Activated effector memory CD4-positive, alpha-beta T cell treated with anti-CD3 and anti-CD28 coated beads, Interleukin-2, amount 50 U/mL, for 16 hours (primary cell): ENCODE measurements at regions not wholly inside any gene's neighbourhood (a gene's known extent, or its start where the extent isn't known, plus 50 kb on each side); places are given as distances from the start of the nearest gene placed in this dataset.
"Not testable (repeated sequence)": the region's sequence is repeated elsewhere in the genome, so short reads cannot be mapped to it uniquely, and the experiment has no call there.

Experiments
- DNase-seq: peaks from one replicate; pipeline ENCODE4 v3.0.0-alpha.2; 2020

DNA sequence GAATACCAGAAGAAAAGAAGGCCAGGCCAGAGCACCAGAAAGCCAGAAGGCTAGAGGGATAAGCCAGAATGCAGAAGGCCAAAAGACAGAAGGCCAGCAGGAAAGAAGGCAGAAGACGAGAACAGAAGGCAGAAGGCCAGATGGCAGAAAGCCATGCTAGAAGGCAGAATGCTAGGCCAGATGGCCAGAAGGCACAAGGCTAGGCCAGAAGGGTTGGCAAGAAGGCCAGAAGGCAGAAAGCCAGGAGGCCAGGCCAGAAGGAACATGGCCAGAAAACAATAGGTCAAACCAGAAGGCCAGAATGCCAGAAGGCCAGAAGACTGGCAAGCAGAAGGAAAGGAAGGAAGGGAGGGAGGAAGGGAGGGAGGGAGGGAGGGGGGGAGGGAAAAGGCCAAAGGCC is 188.8 kb downstream of the TUBA3C start:
- DNase-seq, result no peak

DNA sequence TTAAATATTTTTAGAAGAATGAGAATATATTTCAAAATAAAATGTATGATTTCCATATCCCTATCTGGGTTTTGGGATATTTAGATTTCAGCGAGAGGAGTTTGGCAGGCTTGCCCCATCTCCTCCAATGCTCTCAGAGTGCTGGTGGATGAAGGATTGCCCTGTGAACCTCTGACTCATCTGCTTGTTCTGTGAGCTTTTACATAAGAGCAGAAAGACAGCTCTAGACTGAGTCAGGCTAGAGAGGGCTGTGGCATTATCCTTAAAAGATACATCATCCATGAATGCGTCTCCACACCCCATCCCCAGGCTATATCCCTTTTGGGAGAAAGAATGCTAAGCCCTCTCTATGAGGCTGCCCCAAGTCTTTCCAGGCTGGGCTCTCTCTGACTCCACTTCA is 190.6 kb downstream of the TUBA3C start:
- no peak for DNase-seq

DNA sequence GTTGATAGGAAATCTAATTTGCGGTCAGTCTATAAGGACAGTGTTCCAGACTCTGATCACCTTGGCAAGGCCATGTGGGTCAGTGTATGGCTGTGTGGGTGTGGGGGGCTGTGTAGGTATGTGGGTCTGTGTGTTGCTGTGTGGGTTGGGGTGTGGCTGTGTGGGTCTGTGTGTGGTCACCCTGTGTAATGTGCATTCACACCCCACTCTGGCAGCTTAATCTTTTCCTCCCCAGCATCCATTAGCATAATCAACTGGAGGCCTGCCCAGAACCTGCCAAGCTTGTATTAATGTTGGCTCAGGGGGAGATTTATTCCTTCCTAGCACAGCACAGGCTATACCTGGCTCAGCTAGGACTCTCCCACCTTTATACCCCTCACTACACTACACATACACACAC is 203.2 kb downstream of the TUBA3C start:
- DNase-seq, result no peak

DNA sequence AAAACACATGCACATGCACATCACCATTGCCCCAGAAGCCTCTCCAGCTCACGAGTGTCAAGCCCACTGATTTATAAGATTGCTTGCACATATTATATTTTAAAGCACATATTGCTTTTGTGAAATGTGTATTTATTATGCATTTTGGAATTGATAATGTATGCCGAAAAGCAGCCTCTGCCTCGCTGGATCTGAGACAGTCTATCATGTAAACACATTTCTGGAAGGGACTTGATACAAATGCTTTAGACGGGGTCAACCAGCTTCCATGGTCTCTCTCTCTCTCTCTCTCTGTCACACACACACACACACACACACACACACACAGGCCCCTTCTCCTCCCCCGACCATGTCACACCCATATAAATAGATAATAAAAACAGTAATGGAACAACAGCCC is 203.8 kb downstream of the TUBA3C start:
- no peak for DNase-seq

DNA sequence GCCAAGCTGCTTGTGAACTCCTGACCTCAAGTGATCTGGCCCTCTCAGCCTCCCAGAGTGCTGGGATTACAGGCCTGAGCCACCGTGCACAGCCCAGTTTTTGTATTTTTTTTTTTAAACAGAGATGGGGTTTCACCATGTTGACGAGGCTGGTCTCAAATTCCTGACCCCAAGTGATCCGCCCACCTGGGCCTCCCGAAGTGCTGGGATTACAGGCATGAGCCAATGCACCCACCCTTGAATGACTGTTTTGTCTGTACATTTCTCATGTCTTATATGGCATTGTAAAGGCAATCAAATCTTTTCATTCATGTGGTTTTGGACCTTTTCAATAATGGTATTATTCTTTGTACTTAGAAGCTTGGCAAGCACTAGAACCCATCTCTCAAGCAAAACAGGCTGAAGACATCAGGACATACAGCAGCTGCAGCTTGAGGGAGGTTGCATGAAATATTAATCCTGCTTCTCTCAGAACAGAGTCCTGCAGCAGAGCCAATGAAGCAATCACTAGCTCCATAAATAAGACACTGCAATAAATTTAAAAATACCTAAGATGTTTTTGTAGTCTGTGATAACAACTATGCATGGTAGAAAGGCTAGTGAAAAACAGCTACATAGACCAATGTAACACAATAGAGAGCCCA is 209.9 kb downstream of the TUBA3C start:
- no peak for DNase-seq

DNA sequence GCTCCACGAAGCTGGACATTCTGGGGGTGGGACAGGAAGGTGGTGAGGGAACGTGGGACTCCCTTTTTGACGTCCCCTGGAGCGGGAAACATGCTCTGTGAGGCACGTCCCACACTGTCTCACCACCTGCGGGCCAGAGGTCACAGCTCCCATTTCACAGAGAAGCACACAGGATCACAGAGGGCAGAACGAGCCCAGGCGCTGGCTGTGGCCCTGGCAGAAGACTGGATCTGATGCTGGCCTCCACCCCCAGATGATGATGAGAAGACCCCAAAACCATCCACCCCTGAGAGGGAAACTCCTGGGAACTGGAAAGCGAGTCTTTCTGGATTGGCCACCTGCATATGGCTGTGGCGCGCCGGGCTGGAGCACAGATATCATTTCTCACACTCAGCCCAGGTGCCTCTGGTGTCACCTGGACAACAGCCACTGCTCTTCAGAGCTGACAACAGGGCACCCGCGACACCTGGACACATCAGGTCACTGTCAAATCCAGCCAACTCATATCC is 216.2 kb downstream of the TUBA3C start:
- no peak for DNase-seq

DNA sequence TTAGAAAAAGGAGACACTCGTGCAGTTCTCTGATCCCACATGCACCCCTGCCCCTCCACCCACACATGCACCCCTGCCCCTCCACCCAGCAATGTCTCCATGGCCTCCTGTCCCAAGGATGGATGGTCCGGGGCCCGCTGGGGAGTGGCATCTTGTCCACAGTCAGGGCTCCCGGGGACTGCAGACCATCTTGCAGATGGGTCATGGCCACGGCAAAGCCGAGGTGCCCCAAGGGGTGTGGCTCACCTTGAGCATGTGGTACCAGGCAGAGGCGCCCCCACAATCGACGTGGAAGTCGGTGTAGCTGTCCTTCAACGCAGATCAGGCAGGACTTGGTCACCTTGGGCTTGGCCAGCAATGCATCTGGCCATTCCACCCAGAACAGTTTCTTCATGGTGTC is 216.7 kb downstream of the TUBA3C start:
- DNase-seq, result no peak

DNA sequence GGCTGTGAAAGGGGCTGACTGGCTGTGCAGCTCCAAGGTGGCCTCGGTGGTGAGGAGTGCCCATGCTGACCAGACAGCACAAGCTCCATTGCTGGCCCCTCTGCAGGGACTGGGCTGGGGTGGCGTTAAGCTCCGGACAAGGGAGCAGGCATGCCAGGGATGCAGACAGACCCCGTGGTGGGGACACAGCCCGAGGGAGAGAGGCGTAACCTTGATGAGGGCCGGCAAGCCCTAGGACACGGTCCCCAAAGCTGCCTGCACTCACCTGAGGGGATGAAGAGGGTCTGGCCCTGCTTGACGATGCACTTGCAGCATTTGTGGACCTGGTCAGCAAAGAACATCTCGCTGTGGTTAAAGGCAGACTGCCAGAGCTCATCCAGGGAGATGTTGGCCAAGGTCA is 217.9 kb downstream of the TUBA3C start:
- DNase-seq, result not testable (repeated sequence)

DNA sequence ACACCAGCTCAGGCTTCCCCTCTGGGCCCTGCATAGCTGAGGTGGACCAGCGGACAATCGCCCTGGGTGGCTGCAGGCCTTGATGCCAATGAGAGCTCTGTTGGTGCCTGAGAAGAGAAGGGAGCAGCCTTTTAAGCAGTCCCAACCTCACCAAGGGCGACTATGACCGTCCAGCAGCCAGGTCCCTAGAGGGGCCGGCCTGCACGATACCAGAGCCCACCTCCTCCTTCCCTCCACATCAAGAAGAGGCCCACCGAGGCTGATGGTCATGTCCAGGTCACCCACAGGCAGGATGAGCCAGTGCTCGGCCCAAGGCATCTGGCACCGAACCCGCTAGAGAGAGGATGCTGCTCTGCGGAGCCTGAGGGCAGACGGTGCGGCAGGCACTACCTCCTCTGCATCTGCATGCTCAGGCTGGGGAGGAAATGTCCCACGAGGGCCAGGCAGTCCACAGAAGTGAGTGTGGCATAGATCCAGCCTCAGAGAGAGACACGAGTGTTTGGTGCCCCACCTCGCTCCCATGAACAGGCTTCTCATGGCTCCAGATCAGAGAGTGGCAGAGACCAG is 219.4 kb downstream of the TUBA3C start:
- no peak for DNase-seq

DNA sequence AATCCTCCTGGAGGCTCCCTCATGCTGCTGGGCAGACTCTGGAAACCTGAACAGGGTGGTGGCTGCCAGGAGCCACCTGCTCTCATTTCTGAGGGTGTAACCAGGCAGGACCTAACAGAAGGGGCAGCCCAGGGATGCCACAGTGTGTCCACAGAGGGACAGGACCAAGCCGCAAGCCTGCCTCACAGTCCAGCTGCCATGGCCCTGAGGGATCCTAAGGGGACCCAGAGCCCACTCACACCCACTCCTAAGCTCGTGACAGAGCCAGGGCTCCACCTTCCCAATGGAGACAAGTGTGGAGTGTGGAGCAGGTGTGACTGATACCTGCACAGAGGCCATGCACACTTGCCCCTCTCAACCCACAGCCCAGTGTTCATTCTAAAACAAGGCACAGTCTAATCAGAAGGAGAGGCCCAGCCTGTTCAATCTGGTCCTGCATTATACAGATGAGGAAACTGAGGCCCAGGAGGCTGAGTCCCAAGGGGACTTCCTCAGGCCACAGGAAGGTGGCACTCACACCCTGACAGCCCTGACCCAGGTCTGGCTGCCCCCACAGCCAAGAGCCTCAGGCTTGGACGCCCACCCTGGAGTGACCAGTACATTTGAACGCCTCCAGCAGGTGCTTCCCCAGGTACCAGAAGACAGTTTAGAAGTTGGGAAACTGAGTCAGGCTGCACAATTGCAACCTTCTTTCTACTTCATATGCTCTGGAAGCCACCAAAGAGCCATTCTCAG is 220.1 kb downstream of the TUBA3C start:
- no peak for DNase-seq

DNA sequence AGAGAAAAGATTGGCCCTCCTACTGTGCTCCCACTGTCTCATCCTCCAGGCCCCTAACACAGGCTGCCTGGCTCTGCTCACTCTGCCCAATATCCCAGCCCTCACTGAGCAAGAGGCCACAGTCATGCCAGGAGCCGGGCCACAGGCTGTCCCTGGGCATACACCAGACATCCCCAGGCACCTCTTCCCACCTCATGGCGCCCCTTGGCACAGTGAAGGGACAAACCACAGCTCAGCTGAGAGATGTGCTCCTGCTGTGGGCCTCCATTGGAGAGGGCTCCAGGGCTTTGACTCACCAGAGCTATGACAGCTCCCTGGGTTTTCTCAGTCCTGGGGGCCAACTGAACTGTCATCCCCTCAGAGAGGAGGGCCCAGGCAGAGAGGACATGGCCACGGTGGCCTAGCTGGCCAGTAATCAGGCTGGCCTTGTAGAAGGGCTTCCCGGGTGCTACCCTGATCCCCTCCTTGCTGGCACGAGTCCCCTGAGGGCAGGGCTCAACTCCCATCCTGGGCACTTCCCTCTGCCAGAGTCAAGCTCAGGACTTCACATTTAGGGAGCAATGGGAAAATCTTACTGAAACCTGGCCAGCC is 220.9 kb downstream of the TUBA3C start:
- no peak for DNase-seq

DNA sequence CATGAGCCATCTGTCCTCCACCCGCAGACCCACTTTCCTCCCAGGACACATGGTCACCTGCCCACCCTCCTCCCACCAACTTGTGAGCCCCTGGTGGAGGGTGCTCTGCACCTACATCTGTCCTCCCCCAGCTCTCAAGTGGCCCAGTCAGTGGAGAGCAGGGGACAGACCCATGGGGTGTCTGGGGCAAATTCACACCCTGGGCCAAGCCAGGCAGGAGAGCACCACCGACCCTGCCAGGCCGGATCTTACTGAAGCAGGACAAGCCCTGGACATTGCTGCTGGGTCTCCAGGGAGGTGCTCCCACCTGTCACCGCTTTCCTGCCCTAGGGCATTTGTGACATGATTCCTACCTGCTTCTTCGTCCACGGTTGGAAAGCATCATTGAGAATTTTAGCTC is 221.6 kb downstream of the TUBA3C start:
- no peak for DNase-seq

DNA sequence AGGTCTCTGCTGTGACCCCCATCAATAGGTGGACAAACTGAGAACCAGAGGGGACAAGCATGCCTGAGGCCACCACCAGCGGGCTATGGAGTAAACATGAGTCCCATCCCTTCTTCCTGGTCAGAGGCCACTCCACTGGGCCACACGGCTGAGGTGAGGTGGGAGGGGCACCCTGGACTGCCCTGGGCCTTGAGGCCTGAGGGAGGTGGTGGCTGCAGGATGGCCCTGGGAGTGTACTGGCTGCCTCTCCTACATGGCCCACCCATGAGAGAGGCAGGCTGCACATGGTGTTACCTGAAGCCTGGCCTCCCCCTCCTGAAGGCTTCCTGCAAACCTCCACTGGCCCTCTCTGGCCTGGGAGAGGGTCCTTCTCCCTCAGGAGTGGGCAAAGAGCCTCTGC is 222.4 kb downstream of the TUBA3C start:
- DNase-seq, result no peak

DNA sequence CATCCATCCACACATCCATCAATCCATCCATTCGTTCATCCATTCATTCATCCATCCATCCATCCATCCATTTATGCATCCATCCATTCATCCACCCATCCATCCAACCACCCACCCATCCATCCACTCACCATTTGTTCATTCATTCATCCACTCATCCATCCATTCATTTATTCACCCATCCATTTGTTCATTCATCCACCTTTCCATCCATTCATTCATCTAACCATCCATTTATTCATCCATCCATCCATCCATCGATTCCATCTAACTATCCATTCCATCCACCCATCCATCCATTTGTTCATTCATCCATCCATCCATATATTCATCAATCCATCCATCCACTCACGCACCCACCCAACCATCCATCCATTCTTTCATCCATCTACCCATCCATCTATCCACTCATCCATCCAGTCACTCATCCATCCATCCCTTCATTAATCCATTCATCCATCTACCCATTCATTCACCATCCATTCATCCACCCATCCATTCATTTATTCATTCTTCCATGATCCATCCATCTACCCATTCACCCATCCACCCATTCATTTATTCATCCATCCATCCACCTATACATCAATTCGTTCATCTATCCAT is 225.0 kb downstream of the TUBA3C start:
- no peak for DNase-seq

DNA sequence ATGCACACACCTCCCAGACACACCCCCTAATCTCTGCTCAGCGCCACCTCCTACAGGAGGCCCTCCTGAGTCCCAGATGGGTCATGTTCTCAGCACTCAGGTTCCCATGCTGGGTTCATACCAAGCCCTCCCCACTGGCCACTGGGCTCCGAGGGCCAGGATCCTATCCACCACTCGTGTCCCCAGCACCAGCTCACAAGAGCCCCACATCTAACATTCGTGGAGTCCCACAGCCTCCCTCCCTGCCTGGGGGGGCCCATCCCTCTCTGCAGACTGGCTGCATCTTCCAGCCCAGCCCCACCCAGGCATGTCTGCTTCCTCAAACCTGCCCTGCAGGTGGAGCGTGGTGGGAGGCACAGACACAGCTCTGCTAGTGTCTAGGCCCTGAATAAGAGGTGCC is 227.4 kb downstream of the TUBA3C start:
- DNase-seq, result no peak

DNA sequence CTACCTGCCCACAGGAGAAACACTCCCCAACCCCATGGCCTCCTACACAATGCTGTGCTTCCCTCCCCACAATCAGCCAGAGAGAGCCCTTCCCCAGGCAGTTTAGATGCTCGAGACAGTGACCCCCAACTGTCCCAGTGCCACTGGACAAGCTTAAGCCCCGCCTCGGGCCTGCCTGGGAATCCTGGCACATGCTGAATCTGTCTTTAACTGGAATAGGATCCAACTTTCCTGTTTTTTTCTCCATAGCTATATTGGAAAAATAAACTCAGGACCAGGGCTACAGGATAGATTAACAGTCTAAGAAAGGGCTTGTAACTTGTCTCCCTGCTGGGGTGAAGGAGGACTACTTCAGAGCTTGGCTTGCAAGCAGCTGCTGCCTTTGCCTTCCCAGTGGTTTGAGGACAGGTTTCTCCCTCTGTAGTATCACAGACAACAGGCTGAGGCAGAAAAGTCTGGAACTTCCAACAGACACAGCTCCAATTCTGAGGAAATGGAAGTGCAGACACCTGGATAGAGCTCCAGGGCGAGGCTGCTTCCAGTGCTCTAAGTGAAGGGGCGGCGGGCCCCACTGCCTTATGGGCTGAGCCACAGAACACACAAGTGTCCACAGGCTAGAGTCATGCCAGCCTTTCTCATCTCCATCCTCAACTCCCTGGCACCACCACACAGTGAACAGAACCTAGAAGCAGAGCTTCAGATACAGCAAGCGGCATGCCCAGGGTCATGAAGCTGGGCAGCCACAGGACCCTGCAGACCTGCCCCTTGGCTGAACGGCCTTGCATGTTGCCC is 228.3 kb downstream of the TUBA3C start:
- DNase-seq, result no peak

DNA sequence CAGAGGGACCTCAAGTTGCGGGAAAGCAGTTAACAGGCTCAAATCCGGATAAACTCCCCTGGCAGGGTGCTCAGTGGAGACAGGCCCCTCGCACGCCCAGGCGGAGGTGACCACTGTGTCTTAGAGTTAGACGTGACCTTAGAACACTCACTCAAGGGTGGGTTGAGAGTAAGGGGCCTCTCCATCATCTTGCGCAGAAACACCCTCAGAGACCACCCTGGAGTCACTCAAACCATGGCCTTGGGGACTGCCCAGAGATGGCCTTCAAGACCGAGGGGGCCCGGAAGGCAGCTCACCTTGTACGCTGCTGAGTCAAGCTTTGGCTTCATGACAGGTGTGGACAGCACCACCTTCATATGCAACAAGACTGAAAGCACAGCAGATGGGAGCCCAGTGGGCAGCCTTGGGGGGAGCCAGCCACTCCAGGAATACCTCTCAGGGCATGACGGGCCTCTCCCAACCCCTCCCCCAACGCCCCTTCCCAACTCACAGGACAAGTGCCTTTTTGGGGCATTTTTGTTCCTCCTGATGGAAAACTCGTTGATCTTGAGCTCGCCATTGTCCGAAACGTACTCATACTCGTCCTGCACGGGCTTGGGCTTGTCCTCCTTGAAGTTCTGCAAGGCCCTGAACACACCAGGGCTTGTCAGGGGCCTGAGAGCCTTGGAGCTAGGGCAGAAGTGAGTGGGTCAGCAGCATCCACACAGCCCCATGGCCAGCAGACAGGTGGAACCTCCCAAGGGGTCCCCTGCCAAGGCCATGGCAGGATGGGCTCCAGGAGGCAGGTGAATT is 229.2 kb downstream of the TUBA3C start:
- DNase-seq, result peak; percentile 59

DNA sequence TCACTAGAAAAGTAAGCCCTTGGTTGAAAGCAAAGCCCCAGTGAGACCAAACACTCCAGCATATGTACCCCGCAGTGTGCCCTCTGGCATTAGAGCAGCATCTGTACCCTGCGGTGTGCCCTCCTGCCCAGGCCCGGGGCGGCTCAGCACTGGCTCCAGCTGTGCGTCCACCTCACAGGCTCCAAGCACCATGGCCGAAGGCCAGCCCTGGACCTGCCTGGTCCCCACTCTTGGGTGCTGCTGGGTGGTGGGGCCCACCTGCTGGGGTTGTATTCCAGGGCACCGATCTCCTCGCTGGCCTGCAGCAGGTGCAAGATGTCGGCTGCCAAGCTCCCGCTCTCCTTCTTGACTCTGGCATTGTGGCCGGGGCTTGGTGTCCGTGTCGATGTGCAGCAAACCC is 230.2 kb downstream of the TUBA3C start:
- DNase-seq, result peak; percentile 50

DNA sequence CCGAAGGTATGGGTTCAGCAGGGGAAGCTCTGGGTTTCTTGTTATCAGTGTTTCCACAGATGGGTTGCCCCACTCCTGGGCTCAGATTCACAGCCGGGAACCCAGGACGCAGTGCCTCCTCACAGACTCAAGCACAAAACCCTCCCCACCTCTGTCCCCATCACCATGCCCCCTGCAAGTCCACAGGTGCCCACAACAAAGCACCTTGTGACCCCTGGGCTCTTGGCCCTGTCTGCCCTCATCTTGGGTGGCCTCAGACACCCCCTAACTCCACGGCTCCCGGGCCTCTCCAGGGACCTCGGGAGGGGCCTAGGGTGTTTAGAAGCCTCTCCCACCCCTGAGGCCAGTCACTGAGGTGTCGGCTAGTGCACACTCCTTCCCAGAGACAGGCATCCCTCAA is 231.7 kb downstream of the TUBA3C start:
- no peak for DNase-seq

DNA sequence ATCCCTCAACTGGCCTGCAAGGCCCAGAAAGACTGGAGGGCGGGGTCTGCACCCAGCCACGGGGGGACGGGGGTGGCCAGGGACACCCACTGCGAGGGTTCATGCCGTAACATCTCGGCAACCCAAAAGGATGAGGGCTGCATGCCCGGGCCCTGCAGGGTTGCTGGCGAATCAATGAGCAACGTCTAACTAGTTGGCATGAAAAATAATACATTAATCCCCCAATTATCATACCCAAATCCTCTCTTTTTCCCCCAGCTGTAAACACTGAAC is 232.2 kb downstream of the TUBA3C start:
- DNase-seq, result no peak

DNA sequence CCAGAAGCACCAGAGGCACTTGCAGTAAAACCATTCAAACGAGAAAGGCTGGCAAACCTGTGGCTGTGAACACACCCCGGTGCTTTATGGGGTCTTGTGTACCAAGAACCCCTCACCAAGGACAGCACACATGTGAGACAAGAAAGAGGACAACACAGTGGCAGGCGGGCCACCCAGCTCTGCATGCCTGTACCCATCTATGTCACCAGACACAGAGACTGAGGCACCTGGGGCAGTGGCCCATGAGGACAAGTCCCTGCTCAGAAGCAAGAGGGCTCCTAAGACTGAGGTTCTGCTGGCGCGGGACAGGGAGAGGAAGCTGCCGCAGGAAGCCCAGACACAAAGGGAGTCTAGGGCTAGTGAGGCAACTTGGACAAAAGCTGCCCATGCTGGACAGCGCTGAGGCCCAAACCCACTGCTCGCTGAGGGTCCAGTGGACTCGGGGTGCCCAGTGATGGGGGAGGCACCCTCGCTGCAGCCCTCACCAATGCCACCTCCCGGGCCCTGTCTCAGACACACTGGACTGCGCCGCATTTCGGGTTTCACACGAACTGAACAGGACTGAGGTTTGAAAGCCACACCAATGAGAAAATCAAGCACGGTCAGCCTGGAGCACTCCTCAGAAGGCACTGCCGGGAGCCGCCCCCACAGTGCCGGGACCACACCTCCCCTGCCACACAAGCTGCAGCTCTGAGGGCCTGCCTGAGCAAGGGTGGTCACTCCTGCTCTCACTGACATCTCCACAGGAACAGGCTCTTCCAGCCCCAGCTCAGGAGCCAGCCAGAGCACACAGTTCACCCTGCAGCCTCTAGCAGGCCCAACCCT is 232.7 kb downstream of the TUBA3C start:
- peak; percentile 57 for DNase-seq
